Fibroblast of lung (primary cell): ENCODE measurements at regions not wholly inside any gene's neighbourhood (a gene's known extent, or its start where the extent isn't known, plus 50 kb on each side); places are given as distances from the start of the nearest gene placed in this dataset.

Experiments used
- DNase-seq, 2 donors: peaks; one replicate each; pipeline versions ENCODE4 v3.0.0 to v3.0.0-alpha.2; 2010; ENCODE audit warnings: low read depth in 2 of 2
- H2AFZ ChIP-seq: 2 replicates; pipeline ENCODE4 v1.5.1; 2012; ENCODE audit warnings: low read length, control low read depth, inconsistent platforms
- H3K27ac ChIP-seq: 2 replicates; pipeline ENCODE4 v1.5.1; 2011; ENCODE audit warnings: low read length, control low read depth; ENCODE audit not compliant: insufficient read depth
- H3K27me3 ChIP-seq: 2 replicates; pipeline ENCODE4 v1.5.1; 2011; ENCODE audit warnings: mild to moderate bottlenecking, low read length; ENCODE audit not compliant: control insufficient read depth, insufficient read depth
- H3K36me3 ChIP-seq: 2 replicates; pipeline ENCODE4 v1.5.1; 2011; ENCODE audit warnings: low read length; ENCODE audit not compliant: control insufficient read depth, insufficient read depth
- H3K4me1 ChIP-seq: 2 replicates; pipeline ENCODE4 v1.5.1; 2011; ENCODE audit warnings: low read length; ENCODE audit not compliant: control insufficient read depth, insufficient read depth; ENCODE audit errors: extremely low read depth
- H3K4me2 ChIP-seq: 2 replicates; pipeline ENCODE4 v1.5.1; 2011; ENCODE audit warnings: low read length, control low read depth; ENCODE audit not compliant: insufficient read depth; ENCODE audit errors: extremely low read depth
- H3K4me3 ChIP-seq, 4 experiments: fragments of 200-600 bp in 1 of 4; sonication (generic) in 1 of 4; replicated peaks in 1 of 4; 2 replicates each; pipeline ENCODE4 v1.5.1; 2011 to 2016; ENCODE audit warnings: low read length in 4 of 4, low read depth in 3 of 4, mild to moderate bottlenecking in 3 of 4, control low read depth in 2 of 4, inconsistent platforms in 1 of 4, mixed read lengths in 1 of 4; ENCODE audit not compliant: insufficient read depth in 1 of 4; ENCODE audit errors: control extremely low read depth in 1 of 4
- H3K79me2 ChIP-seq: 2 replicates; pipeline ENCODE4 v1.5.1; 2012; ENCODE audit warnings: mild to moderate bottlenecking, low read length, inconsistent platforms; ENCODE audit not compliant: control insufficient read depth, insufficient read depth
- H3K9ac ChIP-seq: 2 replicates; pipeline ENCODE4 v1.5.1; 2011; ENCODE audit warnings: mild to moderate bottlenecking, low read length, control low read depth; ENCODE audit not compliant: insufficient read depth
- H3K9me3 ChIP-seq: 2 replicates; pipeline ENCODE4 v1.5.1; 2012; ENCODE audit warnings: low read depth, low read length; ENCODE audit not compliant: control insufficient read depth, insufficient read depth
- H4K20me1 ChIP-seq: 2 replicates; pipeline ENCODE4 v1.5.1; 2011; ENCODE audit warnings: low read length; ENCODE audit not compliant: control insufficient read depth, insufficient read depth; ENCODE audit errors: extremely low read depth
- CTCF ChIP-seq, 2 donors: IDR thresholded peaks in 1 of 2; conservative IDR thresholded peaks in 1 of 2; 1 replicate in 1 of 2; 2 replicates in 1 of 2; pipeline ENCODE4 v1.5.1; 2011 to 2012; ENCODE audit warnings: low read length in 2 of 2, control low read depth in 1 of 2, inconsistent platforms in 1 of 2, low read depth in 1 of 2, mild to moderate bottlenecking in 1 of 2
- EZH2 ChIP-seq: IDR thresholded peaks from 2 replicates; pipeline ENCODE4 v1.5.1; 2012; ENCODE audit warnings: low read length, control low read depth, mild to moderate bottlenecking; ENCODE audit errors: missing control alignments

GRCh38 chr13:80012251-80012650, 328.7 kb downstream of the SPRY2 start:
- no peaks in the 10 kb centered on the region for H3K27me3 ChIP-seq
- H4K20me1 ChIP-seq = no peaks in the 10 kb centered on the region
- no peak overlapping the region for H3K4me3 ChIP-seq
- TF ChIP-seq EZH2 (no peak), CTCF (conservative IDR thresholded peaks at IDR 0.05 in 1 of 2, IDR thresholded peaks at IDR 0.05 in 1 of 2; ENCODE audit: low read depth in 1 of 2, low read length in 2 of 2) (no peak)
- H3K9me3 ChIP-seq = no peaks in the 10 kb centered on the region
- peak in 1 of 2 donors; percentile 30 for DNase-seq
- no peak overlapping the region for H3K9ac ChIP-seq
- H3K4me1 ChIP-seq = peaks cover 4% of the 10 kb centered on the region
- peak overlapping the region; percentile 36 for H2AFZ ChIP-seq
- no peaks in the 10 kb centered on the region for H3K36me3 ChIP-seq
- H3K79me2 ChIP-seq = no peaks in the 10 kb centered on the region
- no peak overlapping the region for H3K27ac ChIP-seq
- no peak overlapping the region for H3K4me2 ChIP-seq

DNA sequence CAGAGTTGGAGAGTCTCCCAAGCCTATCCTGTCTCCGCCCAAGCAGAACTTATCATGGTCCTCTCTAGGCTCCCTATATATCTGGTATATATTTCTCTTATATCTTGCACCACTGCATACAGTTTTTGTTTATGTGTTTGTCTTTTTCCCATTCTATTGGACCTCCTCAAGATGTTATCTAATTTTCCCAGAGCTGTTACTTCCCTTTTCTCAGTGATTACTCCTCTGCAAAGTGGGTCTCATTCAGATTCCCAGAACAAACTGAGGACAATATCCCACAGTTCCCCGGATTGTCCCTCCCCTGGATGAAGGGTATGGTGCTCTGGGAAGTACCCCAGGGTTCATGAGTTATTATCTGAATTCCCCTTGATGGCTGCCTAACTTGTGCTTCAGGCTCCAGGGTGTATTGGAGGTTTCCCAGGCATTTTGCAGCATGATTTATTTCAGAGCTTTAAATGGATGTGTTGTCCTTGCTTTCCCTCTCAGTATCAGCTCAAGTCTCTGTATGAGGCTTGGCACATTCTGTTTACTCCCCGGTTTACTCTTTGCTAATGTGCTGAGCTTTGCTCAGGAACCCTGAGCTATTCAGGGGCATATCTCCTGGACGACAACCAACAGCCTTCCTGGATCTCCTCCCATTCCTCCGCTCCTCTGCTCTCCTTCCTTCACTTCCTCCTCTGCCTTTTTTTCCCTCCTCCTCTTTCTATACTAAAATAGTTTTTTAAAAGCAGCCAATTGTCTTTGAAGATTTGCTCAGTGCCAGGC, 329.3 kb downstream of the SPRY2 start:
- no peaks in the 10 kb centered on the region for H3K9me3 ChIP-seq
- peak overlapping the region; percentile 9 for H3K4me2 ChIP-seq
- H3K4me1 ChIP-seq = peaks cover 4% of the 10 kb centered on the region
- H3K4me3 ChIP-seq = no peak overlapping the region
- no peak overlapping the region for H3K9ac ChIP-seq
- peak overlapping the region; percentile 47 for H2AFZ ChIP-seq
- no peak for TF ChIP-seq CTCF (conservative IDR thresholded peaks at IDR 0.05 in 1 of 2, IDR thresholded peaks at IDR 0.05 in 1 of 2; ENCODE audit: low read depth in 1 of 2, low read length in 2 of 2)
- no peak for TF ChIP-seq EZH2
- H3K36me3 ChIP-seq = no peaks in the 10 kb centered on the region
- no peaks in the 10 kb centered on the region for H3K79me2 ChIP-seq
- no peak for DNase-seq
- H3K27ac ChIP-seq = no peak overlapping the region
- H3K27me3 ChIP-seq = no peaks in the 10 kb centered on the region
- no peaks in the 10 kb centered on the region for H4K20me1 ChIP-seq

DNA sequence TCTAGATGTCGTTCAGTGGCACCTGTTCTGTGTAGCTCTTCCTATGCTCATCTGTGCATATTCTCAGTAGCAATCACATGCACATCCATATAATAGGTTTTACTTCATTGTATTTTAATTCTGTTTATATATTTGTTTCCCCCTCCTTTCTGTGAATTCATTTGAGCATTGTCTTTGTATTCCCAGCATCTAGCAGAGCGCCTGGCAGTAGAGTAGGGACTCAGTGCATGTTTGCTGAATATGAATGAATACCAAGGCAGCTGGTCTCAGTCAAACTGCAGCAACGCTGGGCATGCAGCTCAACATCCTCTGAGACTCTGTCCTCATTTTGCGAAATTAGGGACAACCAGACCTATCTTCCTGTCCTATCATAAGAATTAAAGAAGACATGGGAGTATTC, 330.1 kb downstream of the SPRY2 start:
- TF ChIP-seq EZH2 (no peak), CTCF (conservative IDR thresholded peaks at IDR 0.05 in 1 of 2, IDR thresholded peaks at IDR 0.05 in 1 of 2; ENCODE audit: low read depth in 1 of 2, low read length in 2 of 2) (no peak)
- DNase-seq = no peak
- no peaks in the 10 kb centered on the region for H4K20me1 ChIP-seq
- no peak overlapping the region for H3K9ac ChIP-seq
- H3K4me2 ChIP-seq = no peak overlapping the region
- no peak overlapping the region for H2AFZ ChIP-seq
- no peaks in the 10 kb centered on the region for H3K79me2 ChIP-seq
- no peak overlapping the region for H3K4me3 ChIP-seq
- H3K9me3 ChIP-seq = no peaks in the 10 kb centered on the region
- H3K27ac ChIP-seq = no peak overlapping the region
- no peaks in the 10 kb centered on the region for H3K36me3 ChIP-seq
- H3K27me3 ChIP-seq = no peaks in the 10 kb centered on the region
- peaks cover 4% of the 10 kb centered on the region for H3K4me1 ChIP-seq
